PC-3 (cell line): ENCODE measurements at regions not wholly inside any gene's neighbourhood (a gene's known extent, or its start where the extent isn't known, plus 50 kb on each side); places are given as distances from the start of the nearest gene placed in this dataset.
"Not testable (repeated sequence)": the region's sequence is repeated elsewhere in the genome, so short reads cannot be mapped to it uniquely, and the experiment has no call there.

Experiments used
- EZH2 ChIP-seq: fragments of 300-600 bp; sonication (generic); IDR thresholded peaks from one replicate; pipeline ENCODE4 v1.6.1; 2017; ENCODE audit warnings: antibody characterized with exemption, mild to moderate bottlenecking, low read length; ENCODE audit not compliant: unreplicated experiment
- EZH2phosphoT487 ChIP-seq: fragments of 300-600 bp; sonication (generic); IDR thresholded peaks from 2 replicates; pipeline ENCODE4 v1.6.1; 2018; ENCODE audit warnings: mild to moderate bottlenecking, antibody characterized with exemption, low read length, borderline replicate concordance
- TF ChIP-seq, protein P1 (sequence below): fragments of 300-600 bp; sonication (generic); conservative IDR thresholded peaks from 2 replicates; pipeline ENCODE4 v1.5.1; 2017; ENCODE audit warnings: antibody characterized with exemption, low read depth, mild to moderate bottlenecking, low read length

DNA sequence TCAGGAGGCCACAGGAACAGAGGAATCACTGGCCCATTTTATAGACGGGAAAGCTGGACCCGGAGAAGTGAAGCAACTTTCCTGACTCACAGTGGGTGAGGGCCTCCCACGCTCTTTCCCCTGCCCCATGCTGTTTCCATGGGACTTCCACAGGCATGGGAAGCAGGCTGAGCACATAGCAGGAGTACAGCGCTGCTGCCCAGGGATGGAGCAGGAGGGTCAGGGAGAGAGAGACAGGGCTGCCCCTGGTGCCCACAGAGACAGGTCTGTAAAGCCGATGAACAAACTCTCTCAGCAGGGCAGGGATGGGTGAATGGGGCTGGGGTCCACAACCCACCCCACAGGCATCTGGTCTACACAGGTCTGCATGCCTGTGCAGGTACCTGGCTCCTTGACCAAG, 128.1 kb upstream of the SMURF2 start:
- not testable (repeated sequence) for TF ChIP-seq EZH2, EZH2phosphoT487
- TF ChIP-seq, protein P1, sequence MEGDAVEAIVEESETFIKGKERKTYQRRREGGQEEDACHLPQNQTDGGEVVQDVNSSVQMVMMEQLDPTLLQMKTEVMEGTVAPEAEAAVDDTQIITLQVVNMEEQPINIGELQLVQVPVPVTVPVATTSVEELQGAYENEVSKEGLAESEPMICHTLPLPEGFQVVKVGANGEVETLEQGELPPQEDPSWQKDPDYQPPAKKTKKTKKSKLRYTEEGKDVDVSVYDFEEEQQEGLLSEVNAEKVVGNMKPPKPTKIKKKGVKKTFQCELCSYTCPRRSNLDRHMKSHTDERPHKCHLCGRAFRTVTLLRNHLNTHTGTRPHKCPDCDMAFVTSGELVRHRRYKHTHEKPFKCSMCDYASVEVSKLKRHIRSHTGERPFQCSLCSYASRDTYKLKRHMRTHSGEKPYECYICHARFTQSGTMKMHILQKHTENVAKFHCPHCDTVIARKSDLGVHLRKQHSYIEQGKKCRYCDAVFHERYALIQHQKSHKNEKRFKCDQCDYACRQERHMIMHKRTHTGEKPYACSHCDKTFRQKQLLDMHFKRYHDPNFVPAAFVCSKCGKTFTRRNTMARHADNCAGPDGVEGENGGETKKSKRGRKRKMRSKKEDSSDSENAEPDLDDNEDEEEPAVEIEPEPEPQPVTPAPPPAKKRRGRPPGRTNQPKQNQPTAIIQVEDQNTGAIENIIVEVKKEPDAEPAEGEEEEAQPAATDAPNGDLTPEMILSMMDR: not testable (repeated sequence)
